Activated CD4-positive, alpha-beta T cell treated with anti-CD3 and anti-CD28 coated beads for 24 hours (primary cell): ENCODE measurements at regions not wholly inside any gene's neighbourhood (a gene's known extent, or its start where the extent isn't known, plus 50 kb on each side); places are given as distances from the start of the nearest gene placed in this dataset.

Experiments used
- DNase-seq, 2 donors: peaks; one replicate each; pipeline ENCODE4 v3.0.0-alpha.2; 2020; ENCODE audit warnings: low read depth in 2 of 2

GRCh38 chr9:14395317-14396082, 81.6 kb upstream of the NFIB start:
- no peak for DNase-seq

- DNase-seq = no peak
Observed at GRCh38 chr9:14393418-14393817, 79.5 kb upstream of the NFIB start.

GRCh38 chr9:14391620-14392019, 77.7 kb upstream of the NFIB start:
- no peak for DNase-seq

- DNase-seq = no peak
Observed at GRCh38 chr9:14389657-14390056, 75.7 kb upstream of the NFIB start.

- no peak for DNase-seq
Observed at GRCh38 chr9:14389146-14389545, 75.2 kb upstream of the NFIB start.

GRCh38 chr9:14383773-14384172, 69.8 kb upstream of the NFIB start:
- DNase-seq = no peak

- DNase-seq = no peak
Observed at GRCh38 chr9:14383294-14383693, 69.4 kb upstream of the NFIB start.

- DNase-seq = no peak
Observed at GRCh38 chr9:14380061-14380836, 66.3 kb upstream of the NFIB start.

GRCh38 chr9:14379280-14379679, 65.3 kb upstream of the NFIB start:
- DNase-seq = no peak

- DNase-seq = no peak
Observed at GRCh38 chr9:14373706-14374105, 59.8 kb upstream of the NFIB start.

GRCh38 chr9:14373336-14373666, 59.4 kb upstream of the NFIB start:
- DNase-seq = no peak

GRCh38 chr9:14372437-14373335, 58.7 kb upstream of the NFIB start:
- no peak for DNase-seq

GRCh38 chr9:14369011-14369410, 55.1 kb upstream of the NFIB start:
- DNase-seq = no peak

- DNase-seq = no peak
Observed at GRCh38 chr9:14366076-14366475, 52.1 kb upstream of the NFIB start.

- DNase-seq = no peak
Observed at GRCh38 chr9:14365670-14366069, 51.7 kb upstream of the NFIB start.
